Neural cell (in vitro differentiated cells): ENCODE measurements at regions not wholly inside any gene's neighbourhood (a gene's known extent, or its start where the extent isn't known, plus 50 kb on each side); places are given as distances from the start of the nearest gene placed in this dataset.

Source experiments
- EZH2 ChIP-seq: fragments of 200-600, 300-800 bp; shearing (Covaris generic), sonication (generic); IDR thresholded peaks from 2 replicates; pipeline ENCODE4 v1.6.1; 2014; ENCODE audit warnings: antibody characterized with exemption, low read length, borderline replicate concordance, mild to moderate bottlenecking; ENCODE audit not compliant: insufficient read depth, poor library complexity, severe bottlenecking
- RAD21 ChIP-seq: fragments of 450-650 bp; conservative IDR thresholded peaks from 2 replicates; pipeline ENCODE4 v1.6.1; 2014; ENCODE audit warnings: antibody characterized with exemption, mild to moderate bottlenecking, moderate library complexity
- SMC3 ChIP-seq: fragments of 450-650 bp; conservative IDR thresholded peaks from 2 replicates; pipeline ENCODE4 v1.6.1; 2014; ENCODE audit warnings: antibody characterized with exemption, mild to moderate bottlenecking, moderate library complexity; ENCODE audit not compliant: poor library complexity
- TF ChIP-seq, protein P1 (sequence below): fragments of 450-650 bp; IDR thresholded peaks from 2 replicates; pipeline ENCODE4 v1.5.1; 2014; ENCODE audit warnings: antibody characterized with exemption, mild to moderate bottlenecking, moderate library complexity; ENCODE audit not compliant: poor library complexity, severe bottlenecking
- TF ChIP-seq, protein P2 (sequence below): IDR thresholded peaks from 2 replicates; pipeline ENCODE4 v1.6.1; 2012; ENCODE audit warnings: borderline replicate concordance

DNA sequence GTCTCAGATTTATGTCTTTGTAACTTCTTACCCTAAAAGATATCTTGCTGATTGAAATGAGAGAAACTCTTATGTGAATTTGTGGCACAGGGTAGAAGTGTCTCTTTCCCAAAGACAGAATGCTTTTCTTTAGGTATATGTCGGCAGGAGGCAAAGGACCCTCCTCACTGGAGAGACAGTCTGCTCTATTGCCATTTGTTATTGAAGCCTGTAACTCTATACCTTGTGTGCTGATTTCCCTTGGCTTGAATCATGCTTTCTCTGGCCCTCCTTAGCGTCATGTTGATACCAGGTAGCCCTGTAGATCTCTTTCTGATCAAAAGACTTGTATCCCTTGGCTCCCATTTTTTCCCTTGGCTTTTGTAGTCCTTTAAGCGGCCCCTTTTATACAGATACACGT is 284.3 kb downstream of the CXXC4 start:
- TF ChIP-seq, protein P1, sequence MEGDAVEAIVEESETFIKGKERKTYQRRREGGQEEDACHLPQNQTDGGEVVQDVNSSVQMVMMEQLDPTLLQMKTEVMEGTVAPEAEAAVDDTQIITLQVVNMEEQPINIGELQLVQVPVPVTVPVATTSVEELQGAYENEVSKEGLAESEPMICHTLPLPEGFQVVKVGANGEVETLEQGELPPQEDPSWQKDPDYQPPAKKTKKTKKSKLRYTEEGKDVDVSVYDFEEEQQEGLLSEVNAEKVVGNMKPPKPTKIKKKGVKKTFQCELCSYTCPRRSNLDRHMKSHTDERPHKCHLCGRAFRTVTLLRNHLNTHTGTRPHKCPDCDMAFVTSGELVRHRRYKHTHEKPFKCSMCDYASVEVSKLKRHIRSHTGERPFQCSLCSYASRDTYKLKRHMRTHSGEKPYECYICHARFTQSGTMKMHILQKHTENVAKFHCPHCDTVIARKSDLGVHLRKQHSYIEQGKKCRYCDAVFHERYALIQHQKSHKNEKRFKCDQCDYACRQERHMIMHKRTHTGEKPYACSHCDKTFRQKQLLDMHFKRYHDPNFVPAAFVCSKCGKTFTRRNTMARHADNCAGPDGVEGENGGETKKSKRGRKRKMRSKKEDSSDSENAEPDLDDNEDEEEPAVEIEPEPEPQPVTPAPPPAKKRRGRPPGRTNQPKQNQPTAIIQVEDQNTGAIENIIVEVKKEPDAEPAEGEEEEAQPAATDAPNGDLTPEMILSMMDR: no peak
- no peak for TF ChIP-seq RAD21
- TF ChIP-seq, protein P2, sequence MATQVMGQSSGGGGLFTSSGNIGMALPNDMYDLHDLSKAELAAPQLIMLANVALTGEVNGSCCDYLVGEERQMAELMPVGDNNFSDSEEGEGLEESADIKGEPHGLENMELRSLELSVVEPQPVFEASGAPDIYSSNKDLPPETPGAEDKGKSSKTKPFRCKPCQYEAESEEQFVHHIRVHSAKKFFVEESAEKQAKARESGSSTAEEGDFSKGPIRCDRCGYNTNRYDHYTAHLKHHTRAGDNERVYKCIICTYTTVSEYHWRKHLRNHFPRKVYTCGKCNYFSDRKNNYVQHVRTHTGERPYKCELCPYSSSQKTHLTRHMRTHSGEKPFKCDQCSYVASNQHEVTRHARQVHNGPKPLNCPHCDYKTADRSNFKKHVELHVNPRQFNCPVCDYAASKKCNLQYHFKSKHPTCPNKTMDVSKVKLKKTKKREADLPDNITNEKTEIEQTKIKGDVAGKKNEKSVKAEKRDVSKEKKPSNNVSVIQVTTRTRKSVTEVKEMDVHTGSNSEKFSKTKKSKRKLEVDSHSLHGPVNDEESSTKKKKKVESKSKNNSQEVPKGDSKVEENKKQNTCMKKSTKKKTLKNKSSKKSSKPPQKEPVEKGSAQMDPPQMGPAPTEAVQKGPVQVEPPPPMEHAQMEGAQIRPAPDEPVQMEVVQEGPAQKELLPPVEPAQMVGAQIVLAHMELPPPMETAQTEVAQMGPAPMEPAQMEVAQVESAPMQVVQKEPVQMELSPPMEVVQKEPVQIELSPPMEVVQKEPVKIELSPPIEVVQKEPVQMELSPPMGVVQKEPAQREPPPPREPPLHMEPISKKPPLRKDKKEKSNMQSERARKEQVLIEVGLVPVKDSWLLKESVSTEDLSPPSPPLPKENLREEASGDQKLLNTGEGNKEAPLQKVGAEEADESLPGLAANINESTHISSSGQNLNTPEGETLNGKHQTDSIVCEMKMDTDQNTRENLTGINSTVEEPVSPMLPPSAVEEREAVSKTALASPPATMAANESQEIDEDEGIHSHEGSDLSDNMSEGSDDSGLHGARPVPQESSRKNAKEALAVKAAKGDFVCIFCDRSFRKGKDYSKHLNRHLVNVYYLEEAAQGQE: no peak
- no peak for TF ChIP-seq SMC3
- TF ChIP-seq EZH2: no peak
